Coronary artery (tissue), 2 donors: ENCODE measurements at regions not wholly inside any gene's neighbourhood (a gene's known extent, or its start where the extent isn't known, plus 50 kb on each side); places are given as distances from the start of the nearest gene placed in this dataset.

ENCODE experiments used
- DNase-seq: peaks from one replicate; pipeline ENCODE4 v3.0.0-alpha.2; 2017; ENCODE audit warnings: low spot score
- H3K27ac ChIP-seq, 2 donors: fragments of 200-600 bp; sonication (generic); one replicate each; pipeline ENCODE4 v1.5.1; 2016 to 2019
- H3K4me3 ChIP-seq: fragments of 200-600 bp; sonication (generic); 2 replicates; pipeline ENCODE4 v1.5.1; 2016; ENCODE audit warnings: mild to moderate bottlenecking, moderate library complexity
- TF ChIP-seq, protein P1 (sequence below): fragments of 200-600 bp; sonication (generic); IDR thresholded peaks from one replicate; pipeline ENCODE4 v1.5.1; 2019; ENCODE audit warnings: antibody characterized with exemption

DNA sequence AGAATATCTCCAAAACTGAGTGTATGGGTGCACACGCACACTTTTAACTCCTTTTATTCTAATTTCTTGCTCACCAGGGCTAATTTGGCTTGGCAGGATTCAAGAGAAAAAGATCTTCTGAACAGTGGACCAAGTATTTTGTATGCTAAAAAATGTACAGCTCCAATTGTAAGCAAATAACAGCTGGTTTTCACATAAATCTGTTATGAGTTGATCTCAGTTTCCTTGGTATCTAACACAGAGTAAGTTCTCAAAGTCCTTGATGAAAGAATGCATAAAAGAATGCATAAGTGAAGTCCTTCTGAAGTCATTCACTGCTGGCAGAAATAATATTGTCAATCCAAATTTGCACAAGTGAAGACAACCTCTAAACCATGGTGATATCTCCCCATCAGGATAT lies 213.0 kb downstream of the OMA1 start:
- Histone ChIP-seq H3K4me3 (no peak overlapping the region), H3K27ac (no peak overlapping the region)
- TF ChIP-seq, protein P1, sequence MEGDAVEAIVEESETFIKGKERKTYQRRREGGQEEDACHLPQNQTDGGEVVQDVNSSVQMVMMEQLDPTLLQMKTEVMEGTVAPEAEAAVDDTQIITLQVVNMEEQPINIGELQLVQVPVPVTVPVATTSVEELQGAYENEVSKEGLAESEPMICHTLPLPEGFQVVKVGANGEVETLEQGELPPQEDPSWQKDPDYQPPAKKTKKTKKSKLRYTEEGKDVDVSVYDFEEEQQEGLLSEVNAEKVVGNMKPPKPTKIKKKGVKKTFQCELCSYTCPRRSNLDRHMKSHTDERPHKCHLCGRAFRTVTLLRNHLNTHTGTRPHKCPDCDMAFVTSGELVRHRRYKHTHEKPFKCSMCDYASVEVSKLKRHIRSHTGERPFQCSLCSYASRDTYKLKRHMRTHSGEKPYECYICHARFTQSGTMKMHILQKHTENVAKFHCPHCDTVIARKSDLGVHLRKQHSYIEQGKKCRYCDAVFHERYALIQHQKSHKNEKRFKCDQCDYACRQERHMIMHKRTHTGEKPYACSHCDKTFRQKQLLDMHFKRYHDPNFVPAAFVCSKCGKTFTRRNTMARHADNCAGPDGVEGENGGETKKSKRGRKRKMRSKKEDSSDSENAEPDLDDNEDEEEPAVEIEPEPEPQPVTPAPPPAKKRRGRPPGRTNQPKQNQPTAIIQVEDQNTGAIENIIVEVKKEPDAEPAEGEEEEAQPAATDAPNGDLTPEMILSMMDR: no peak
- DNase-seq: no peak

DNA sequence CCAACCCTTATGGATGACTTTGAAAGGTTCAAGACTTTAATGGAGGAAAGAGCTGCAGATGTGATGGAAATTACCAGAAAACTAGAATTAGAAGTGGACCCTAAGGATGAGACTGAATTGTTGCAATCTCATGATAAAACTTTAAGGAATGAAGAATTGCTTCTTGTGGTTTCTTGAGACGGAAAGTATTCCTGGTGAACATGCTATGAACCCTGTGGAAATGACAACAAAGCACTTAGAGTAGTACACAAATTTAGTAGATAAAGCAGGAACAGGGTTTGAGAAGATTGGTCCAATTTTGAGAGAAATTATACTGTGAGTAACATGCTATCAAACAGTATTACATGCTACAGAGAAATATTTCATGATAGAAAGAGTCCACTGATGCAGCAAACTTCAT lies 215.4 kb downstream of the OMA1 start:
- Histone ChIP-seq H3K4me3 (no peak overlapping the region), H3K27ac (no peak overlapping the region)
- DNase-seq: no peak
- TF ChIP-seq, protein P1: no peak

DNA sequence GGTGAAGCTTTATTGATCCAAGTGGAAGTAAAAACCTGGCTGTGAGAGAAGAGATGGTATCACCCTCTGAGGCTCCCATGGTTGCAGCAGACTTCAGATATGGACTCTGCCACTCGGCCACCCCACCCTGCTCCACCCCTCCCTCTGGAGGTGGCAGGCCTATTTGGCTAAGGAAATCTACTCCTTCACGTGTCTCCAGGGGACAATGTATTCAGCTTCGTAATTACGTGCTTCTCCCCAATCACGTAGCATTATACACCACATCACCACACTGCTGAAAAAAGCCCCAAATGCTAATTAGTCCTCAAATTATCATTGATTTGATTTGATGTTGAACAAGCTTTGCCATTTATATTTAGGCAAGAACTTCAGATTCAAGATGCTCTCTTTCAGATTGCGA lies 220.7 kb downstream of the OMA1 start:
- Histone ChIP-seq H3K4me3 (no peak overlapping the region), H3K27ac (no peak overlapping the region)
- no peak for DNase-seq
- TF ChIP-seq, protein P1: no peak

DNA sequence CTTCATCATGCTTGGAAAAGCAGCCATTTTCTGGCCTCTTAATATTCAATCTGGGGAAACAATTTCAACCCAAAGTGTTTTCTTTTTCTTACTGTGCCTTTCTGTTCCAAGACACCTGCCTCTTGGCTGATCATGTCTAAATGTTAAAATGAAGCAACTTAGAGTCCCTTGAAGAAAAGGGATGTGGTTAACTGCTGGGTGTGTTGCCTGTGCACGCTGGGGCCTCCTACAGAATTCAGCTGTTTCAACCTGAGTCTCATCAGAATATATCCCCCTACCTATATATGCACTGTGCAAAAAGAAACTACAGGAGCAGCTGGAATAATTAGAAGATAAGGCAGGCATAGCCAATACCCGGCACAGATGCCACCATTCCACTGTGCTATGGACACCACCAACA lies 222.0 kb downstream of the OMA1 start:
- Histone ChIP-seq H3K27ac (no peak overlapping the region), H3K4me3 (no peak overlapping the region)
- no peak for DNase-seq
- TF ChIP-seq, protein P1: no peak

DNA sequence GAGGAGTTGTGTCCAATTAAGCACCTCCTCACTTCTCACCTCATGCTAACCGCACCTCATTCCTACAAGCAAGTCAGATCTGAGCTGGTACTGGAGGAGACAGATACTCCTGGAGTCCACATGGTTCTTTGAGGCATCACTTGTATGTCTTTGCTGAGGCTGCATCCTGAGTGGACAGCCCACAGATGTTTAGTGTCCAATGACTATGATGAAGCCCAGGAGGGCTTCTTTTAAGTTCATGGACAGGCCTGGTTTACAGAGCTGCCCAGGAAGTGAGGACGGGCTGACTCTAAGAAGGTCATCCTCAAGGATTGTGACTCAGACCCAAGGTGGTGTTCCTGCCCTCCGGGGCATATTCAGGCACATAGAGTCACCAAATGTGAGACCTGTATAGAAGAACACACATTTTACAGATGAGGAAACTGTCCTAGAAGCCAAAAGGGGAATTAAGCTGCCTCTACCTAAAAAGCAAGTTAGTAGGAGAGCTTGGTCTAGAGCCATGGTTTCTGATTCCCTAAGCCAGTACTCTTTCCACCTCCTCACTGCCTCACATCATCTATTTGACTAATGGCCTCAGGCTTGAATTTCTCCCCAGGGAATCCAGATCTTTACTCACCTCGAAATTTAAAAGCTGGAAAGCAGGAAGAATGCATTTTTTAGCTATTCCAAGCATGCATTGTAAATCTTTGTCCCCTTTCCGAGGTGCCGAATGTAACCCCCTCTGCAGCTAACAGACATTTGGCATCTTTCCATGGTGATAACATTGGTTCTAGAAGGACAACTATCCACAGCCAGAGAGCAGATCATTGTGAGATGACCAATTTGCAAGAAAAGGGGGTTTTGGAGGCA lies 228.1 kb downstream of the OMA1 start:
- DNase-seq: no peak
- TF ChIP-seq, protein P1: no peak
- no peak overlapping the region for H3K4me3 ChIP-seq
- no peak overlapping the region for H3K27ac ChIP-seq

DNA sequence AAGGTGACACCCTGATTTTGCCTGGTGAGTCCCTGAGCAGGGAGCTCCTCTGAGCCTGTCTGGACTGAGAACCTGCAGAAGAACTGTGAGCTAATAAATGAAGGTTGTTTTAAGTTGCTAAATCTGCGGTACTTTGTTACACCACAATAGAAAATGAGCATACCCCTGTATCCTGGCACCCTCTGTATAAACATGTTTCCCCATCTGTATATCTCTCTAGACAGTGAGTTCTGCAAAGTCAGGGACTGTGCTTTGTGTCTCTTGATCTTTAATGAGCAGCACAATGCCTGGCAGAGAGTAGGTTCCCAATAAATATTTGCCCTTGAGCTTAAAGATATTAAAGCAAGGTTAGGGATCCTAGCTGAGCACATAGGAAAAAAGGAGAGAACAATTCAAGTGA lies 228.8 kb downstream of the OMA1 start:
- DNase-seq: no peak
- no peak overlapping the region for H3K27ac ChIP-seq
- no peak overlapping the region for H3K4me3 ChIP-seq
- TF ChIP-seq, protein P1: no peak

DNA sequence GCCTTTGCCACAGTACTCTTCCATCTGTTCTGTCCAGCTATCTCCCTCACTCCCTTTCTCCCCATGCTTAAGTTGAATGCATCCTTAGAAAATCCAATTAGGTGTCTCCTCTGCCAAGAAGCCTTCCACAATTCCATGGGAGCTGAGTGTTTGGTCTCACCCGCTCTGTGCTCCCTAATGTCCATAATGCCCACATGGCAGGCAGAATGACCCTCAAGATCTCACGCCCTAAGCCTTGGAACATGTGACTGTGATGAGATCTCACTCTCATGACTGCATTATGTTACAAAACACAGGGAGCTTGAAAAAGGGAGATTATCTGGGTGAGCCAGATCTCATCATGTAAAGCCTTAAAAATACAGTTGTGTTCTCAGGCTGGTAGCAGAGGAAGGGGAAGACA lies 229.4 kb downstream of the OMA1 start:
- TF ChIP-seq, protein P1: no peak
- no peak overlapping the region for H3K27ac ChIP-seq

More for the DNA sequence above, 229.4 kb downstream of the OMA1 start:
- H3K4me3 ChIP-seq: no peak overlapping the region
- no peak for DNase-seq
